Parathyroid adenoma (tissue), 2 donors: ENCODE measurements at regions not wholly inside any gene's neighbourhood (a gene's known extent, or its start where the extent isn't known, plus 50 kb on each side); places are given as distances from the start of the nearest gene placed in this dataset.

ENCODE experiments used
- H2AFZ ChIP-seq: fragments of 300-600 bp; sonication (generic); one replicate; pipeline ENCODE4 v1.7.0; 2017; ENCODE audit warnings: antibody characterized with exemption, mild to moderate bottlenecking
- H3K27ac ChIP-seq: fragments of 300-600 bp; sonication (generic); one replicate; pipeline ENCODE4 v1.7.0; 2017
- H3K27me3 ChIP-seq: fragments of 300-600 bp; sonication (generic); one replicate; pipeline ENCODE4 v1.7.0; 2017; ENCODE audit warnings: low read length; ENCODE audit not compliant: control insufficient read depth, insufficient read depth
- H3K36me3 ChIP-seq: fragments of 300-600 bp; sonication (generic); one replicate; pipeline ENCODE4 v1.7.0; 2017; ENCODE audit warnings: low read length; ENCODE audit not compliant: control insufficient read depth, insufficient read depth
- H3K4me1 ChIP-seq: fragments of 300-600 bp; sonication (generic); one replicate; pipeline ENCODE4 v1.7.0; 2017; ENCODE audit warnings: control low read depth
- H3K4me2 ChIP-seq: fragments of 300-600 bp; sonication (generic); one replicate; pipeline ENCODE4 v1.7.0; 2017; ENCODE audit warnings: low read length
- H3K4me3 ChIP-seq: fragments of 300-600 bp; sonication (generic); one replicate; pipeline ENCODE4 v1.7.0; 2017; ENCODE audit warnings: low read depth, low read length
- H3K79me2 ChIP-seq: fragments of 300-600 bp; sonication (generic); one replicate; pipeline ENCODE4 v1.7.0; 2017; ENCODE audit warnings: control low read depth
- H3K9ac ChIP-seq: fragments of 300-600 bp; sonication (generic); one replicate; pipeline ENCODE4 v1.7.0; 2017; ENCODE audit warnings: mild to moderate bottlenecking
- H3K9me3 ChIP-seq: fragments of 300-600 bp; sonication (generic); one replicate; pipeline ENCODE4 v1.7.0; 2017; ENCODE audit warnings: low read length; ENCODE audit not compliant: control insufficient read depth
- CTCF ChIP-seq: fragments of 300-600 bp; sonication (generic); IDR thresholded peaks from one replicate; pipeline ENCODE4 v1.7.0; 2017; ENCODE audit warnings: antibody characterized with exemption, mild to moderate bottlenecking
- donor health status: primary hyperparathyroidism.

- Histone ChIP-seq H3K4me2 (no peak overlapping the region), H3K27me3 (no peaks in the 10 kb centered on the region), H3K4me3 (no peak overlapping the region), H2AFZ (no peak overlapping the region), H3K27ac (no peak overlapping the region), H3K9ac (no peak overlapping the region), H3K4me1 (no peaks in the 10 kb centered on the region), H3K9me3 (no peaks in the 10 kb centered on the region), H3K36me3 (no peaks in the 10 kb centered on the region), H3K79me2 (no peaks in the 10 kb centered on the region)
- TF ChIP-seq CTCF = no peak
Observed at GRCh38 chr20:55099251-55099650, 623.9 kb downstream of the DOK5 start.

DNA sequence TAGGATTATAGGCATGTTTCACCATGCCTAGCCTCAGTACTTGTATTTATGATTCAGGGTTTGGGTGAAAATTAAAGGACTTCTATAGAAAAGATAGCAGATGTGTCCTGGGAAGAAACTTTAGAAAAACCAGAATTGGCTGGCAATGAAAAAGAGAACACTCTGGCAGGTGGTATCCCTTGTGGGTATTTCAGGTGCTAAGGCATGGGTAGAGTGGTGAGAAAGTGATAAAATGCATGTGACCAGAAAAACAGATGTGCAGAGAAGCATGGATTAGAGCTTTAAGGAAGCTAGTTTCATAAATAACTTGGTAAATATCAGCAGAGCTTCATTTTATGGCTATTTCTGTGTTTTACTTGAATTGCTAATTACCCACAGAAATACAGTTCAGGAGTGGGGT lies 622.2 kb downstream of the DOK5 start:
- Histone ChIP-seq H3K4me2 (no peak overlapping the region), H3K4me3 (no peak overlapping the region), H3K36me3 (no peaks in the 10 kb centered on the region), H3K9me3 (no peaks in the 10 kb centered on the region), H2AFZ (no peak overlapping the region), H3K27ac (no peak overlapping the region), H3K9ac (no peak overlapping the region), H3K4me1 (no peaks in the 10 kb centered on the region), H3K27me3 (no peaks in the 10 kb centered on the region), H3K79me2 (no peaks in the 10 kb centered on the region)
- TF ChIP-seq CTCF = no peak

DNA sequence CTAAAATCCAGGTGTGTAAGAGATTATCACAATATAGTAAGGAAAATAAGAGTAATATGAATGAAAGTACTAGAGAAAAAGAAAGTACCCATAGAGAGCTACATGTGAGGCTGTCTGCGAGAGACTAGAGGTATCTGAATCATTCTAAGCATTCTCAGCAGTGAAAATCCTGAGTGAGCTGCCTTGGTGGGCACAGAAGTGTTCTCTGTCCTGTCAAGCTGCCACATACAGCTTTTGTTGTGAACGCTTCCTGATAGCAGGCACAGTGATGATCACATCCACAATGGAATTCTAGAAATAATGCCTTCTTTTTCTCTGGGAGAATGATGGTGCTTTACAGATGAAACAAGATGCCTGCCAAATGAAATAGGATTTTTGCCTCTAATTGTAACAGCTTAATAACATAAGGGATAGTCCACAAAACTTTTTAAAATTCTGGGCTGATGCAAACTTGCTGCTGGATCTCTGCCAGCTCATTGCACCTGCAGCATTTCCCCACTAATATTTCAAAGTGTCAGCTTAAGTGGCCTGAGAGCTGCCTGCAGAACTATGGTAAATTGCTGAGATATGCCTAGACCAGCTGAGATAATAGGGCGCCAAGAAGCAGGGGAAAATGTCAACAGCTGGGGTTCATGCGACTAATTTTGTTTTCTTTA lies 620.5 kb downstream of the DOK5 start:
- no peak for TF ChIP-seq CTCF
- Histone ChIP-seq H3K4me3 (no peak overlapping the region), H3K4me2 (no peak overlapping the region), H3K79me2 (no peaks in the 10 kb centered on the region), H3K9ac (no peak overlapping the region), H2AFZ (no peak overlapping the region), H3K27me3 (no peaks in the 10 kb centered on the region), H3K36me3 (no peaks in the 10 kb centered on the region), H3K4me1 (no peaks in the 10 kb centered on the region), H3K9me3 (no peaks in the 10 kb centered on the region), H3K27ac (no peak overlapping the region)

DNA sequence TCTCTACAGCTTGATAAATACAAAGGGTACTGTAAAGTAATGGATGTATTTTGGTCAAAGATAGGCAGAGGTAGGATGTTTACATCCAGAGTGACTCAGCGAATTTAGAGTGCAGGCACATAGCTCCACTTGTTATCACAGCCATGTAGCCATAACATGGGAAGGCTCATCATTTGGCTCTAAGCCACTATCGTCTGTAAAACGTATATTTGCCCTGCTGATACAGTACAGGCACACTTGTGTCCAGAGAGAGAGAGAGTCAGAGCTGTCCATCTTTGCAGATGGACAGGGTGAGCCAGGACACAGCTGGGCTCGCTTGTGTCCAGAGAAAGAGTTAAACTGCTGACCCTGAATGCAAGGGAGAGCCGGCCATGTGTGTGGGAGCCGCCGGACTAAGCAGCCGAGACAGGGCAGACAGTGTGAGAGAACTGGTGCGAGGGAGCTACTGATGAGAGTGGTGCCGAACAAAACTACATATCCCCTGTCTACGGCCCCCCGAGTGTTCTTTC lies 619.0 kb downstream of the DOK5 start:
- no peaks in the 10 kb centered on the region for H3K36me3 ChIP-seq
- no peaks in the 10 kb centered on the region for H3K9me3 ChIP-seq
- no peak overlapping the region for H3K4me3 ChIP-seq
- H3K9ac ChIP-seq = no peak overlapping the region
- TF ChIP-seq CTCF = no peak
- H2AFZ ChIP-seq = no peak overlapping the region
- H3K27ac ChIP-seq = no peak overlapping the region
- no peaks in the 10 kb centered on the region for H3K79me2 ChIP-seq
- H3K4me2 ChIP-seq = no peak overlapping the region
- H3K27me3 ChIP-seq = no peaks in the 10 kb centered on the region
- no peaks in the 10 kb centered on the region for H3K4me1 ChIP-seq

DNA sequence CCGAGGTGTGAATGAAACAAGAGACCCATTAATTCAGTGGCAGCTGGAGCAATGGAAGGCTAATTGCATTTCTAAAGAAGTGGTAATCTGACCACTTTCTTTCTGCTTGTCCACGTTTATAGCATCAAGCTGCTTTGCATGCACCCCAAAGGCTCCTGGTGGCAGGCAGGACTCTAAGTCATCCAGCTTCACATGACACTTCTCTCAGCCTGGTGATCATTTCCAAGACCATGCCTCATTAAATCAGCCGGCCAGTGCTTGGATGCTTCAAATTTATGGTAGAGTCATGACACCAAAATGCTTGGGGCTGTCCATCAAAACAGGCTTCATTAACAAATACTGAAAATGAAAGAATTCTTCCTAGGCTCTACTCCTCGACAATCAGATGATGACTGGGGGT lies 614.9 kb downstream of the DOK5 start:
- Histone ChIP-seq H3K36me3 (no peaks in the 10 kb centered on the region), H3K4me3 (no peak overlapping the region), H3K4me2 (no peak overlapping the region), H3K9ac (no peak overlapping the region), H3K9me3 (no peaks in the 10 kb centered on the region), H2AFZ (no peak overlapping the region), H3K27ac (no peak overlapping the region), H3K27me3 (no peaks in the 10 kb centered on the region), H3K4me1 (no peaks in the 10 kb centered on the region), H3K79me2 (no peaks in the 10 kb centered on the region)
- no peak for TF ChIP-seq CTCF
